Muscle layer of duodenum (tissue), 2 donors: ENCODE measurements at regions not wholly inside any gene's neighbourhood (a gene's known extent, or its start where the extent isn't known, plus 50 kb on each side); places are given as distances from the start of the nearest gene placed in this dataset.

Source experiments
- H3K27ac ChIP-seq: one replicate; pipeline ENCODE4 v1.7.0; 2013; ENCODE audit warnings: mild to moderate bottlenecking, low read length
- H3K27me3 ChIP-seq: one replicate; pipeline ENCODE4 v1.7.0; 2013; ENCODE audit warnings: low read depth, mild to moderate bottlenecking, control low read depth, low read length
- H3K36me3 ChIP-seq, 2 donors: one replicate each; pipeline ENCODE4 v1.7.0; 2013; ENCODE audit warnings: low read length in 2 of 2, control low read depth in 1 of 2, mild to moderate bottlenecking in 1 of 2; ENCODE audit not compliant: insufficient read depth in 2 of 2, control insufficient read depth in 1 of 2
- H3K4me1 ChIP-seq, 2 donors: one replicate each; pipeline ENCODE4 v1.7.0; 2013; ENCODE audit warnings: low read length in 2 of 2, mild to moderate bottlenecking in 2 of 2, control low read depth in 1 of 2, moderate library complexity in 1 of 2; ENCODE audit not compliant: insufficient read depth in 2 of 2, control insufficient read depth in 1 of 2
- H3K4me3 ChIP-seq, 2 donors: one replicate each; pipeline ENCODE4 v1.7.0; 2013; ENCODE audit warnings: low read length in 2 of 2, low read depth in 1 of 2, mild to moderate bottlenecking in 1 of 2
- H3K9me3 ChIP-seq, 2 donors: one replicate each; pipeline ENCODE4 v1.7.0; 2013; ENCODE audit warnings: low read length in 2 of 2, control low read depth in 1 of 2, mild to moderate bottlenecking in 1 of 2; ENCODE audit not compliant: control insufficient read depth in 1 of 2
- donor health status: healthy.

GRCh38 chr5:10839916-10840599 is 79.0 kb upstream of the DAP start:
- Histone ChIP-seq H3K27ac (no peak overlapping the region), H3K4me3 (no peak overlapping the region), H3K27me3 (no peaks in the 10 kb centered on the region), H3K9me3 (no peaks in the 10 kb centered on the region), H3K36me3 (no peaks in the 10 kb centered on the region), H3K4me1 (no peaks in the 10 kb centered on the region)

- Histone ChIP-seq H3K9me3 (no peaks in the 10 kb centered on the region), H3K27me3 (no peaks in the 10 kb centered on the region), H3K4me3 (no peak overlapping the region), H3K27ac (no peak overlapping the region), H3K4me1 (no peaks in the 10 kb centered on the region), H3K36me3 (no peaks in the 10 kb centered on the region)
Observed at GRCh38 chr5:10839118-10839517, 78.1 kb upstream of the DAP start.

DNA sequence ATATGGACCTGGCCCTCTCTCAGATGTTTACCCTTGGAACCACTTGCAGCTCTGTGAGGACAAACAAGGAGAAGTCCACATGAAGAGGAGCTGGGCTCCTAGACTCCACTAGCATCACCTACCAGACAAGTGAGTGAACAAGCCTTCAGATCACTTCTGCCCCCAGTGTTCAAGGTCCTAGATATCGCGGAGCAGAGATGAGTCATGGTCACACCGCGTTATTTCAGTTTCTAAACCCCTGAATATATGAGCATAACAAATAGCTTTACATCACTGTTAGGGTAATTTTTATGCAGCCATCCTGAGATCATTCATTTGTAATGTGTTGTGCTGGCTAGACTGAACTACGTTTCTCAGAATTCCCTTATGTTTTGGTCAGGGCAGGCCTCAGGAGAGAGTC is 77.0 kb upstream of the DAP start:
- H3K36me3 ChIP-seq, result no peaks in the 10 kb centered on the region
- no peaks in the 10 kb centered on the region for H3K27me3 ChIP-seq

DNA sequence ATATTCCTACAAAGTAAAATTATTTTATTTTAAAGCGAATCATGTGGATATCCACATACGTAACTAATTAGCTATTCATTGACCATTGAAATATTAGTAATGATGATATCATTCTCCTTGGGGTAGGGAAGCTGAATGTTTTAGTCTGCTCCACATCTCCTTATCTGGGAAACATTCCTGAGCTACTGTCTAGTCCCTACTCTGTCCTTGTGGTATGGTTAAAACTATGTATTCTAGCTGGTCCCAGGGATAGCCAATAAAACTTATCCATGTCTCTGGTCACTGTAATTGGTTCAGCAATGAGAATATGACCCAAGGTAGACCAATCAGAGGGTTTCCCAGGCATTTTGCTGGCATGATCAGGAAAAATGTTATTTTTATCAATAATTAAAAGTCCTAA is 76.0 kb upstream of the DAP start:
- Histone ChIP-seq H3K27me3 (no peaks in the 10 kb centered on the region), H3K27ac (no peak overlapping the region), H3K36me3 (no peaks in the 10 kb centered on the region), H3K9me3 (no peaks in the 10 kb centered on the region), H3K4me3 (no peak overlapping the region), H3K4me1 (peaks cover 0 to 5% of the 10 kb centered on the region in 2 donors)

More for the DNA sequence above, 77.0 kb upstream of the DAP start:
- Histone ChIP-seq H3K4me3 (no peak overlapping the region), H3K4me1 (no peaks in the 10 kb centered on the region), H3K9me3 (no peaks in the 10 kb centered on the region), H3K27ac (no peak overlapping the region)

DNA sequence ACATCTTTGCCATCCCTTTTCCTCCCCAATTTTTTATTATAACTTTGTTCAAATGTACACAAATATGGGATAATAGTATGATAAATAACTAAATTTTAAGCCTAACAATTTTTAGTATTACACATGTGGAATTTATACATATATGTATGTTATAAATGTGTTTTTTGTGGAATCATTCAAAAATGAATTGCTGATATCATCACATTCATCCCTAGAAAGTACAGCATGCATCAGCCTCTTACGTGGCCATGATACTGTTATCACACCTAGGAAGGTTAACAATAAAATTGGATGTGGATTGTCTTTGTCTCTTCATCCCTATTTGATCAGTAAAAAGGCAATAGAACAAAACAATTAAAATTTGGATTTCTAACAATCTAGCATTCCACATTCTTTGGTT is 73.7 kb upstream of the DAP start:
- Histone ChIP-seq H3K4me1 (peaks cover 0 to 10% of the 10 kb centered on the region in 2 donors), H3K9me3 (no peaks in the 10 kb centered on the region), H3K27me3 (no peaks in the 10 kb centered on the region), H3K27ac (no peak overlapping the region), H3K4me3 (no peak overlapping the region), H3K36me3 (no peaks in the 10 kb centered on the region)

GRCh38 chr5:10832987-10833386 is 72.0 kb upstream of the DAP start:
- Histone ChIP-seq H3K4me3 (no peak overlapping the region), H3K9me3 (no peaks in the 10 kb centered on the region), H3K36me3 (no peaks in the 10 kb centered on the region), H3K4me1 (peaks cover 0 to 10% of the 10 kb centered on the region in 2 donors), H3K27ac (no peak overlapping the region), H3K27me3 (no peaks in the 10 kb centered on the region)

DNA sequence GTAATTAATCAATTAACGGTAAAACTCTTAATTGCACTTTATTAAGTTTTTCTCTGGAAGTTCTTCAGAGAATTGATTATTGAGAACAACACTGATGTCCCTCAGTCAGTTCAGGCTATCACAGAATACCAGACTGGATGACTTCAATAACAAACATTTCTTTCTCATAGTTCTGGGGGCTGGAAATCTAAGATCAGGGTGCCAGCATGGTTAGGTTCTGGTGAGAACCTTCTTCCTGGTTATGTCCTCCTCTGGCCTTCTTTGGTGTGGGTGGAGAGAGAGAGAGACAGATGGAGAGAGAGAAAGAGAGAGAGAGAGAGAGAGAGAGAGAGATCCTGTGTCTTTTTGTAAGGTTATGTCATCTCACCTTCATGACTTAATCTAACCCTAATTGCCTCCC is 71.4 kb upstream of the DAP start:
- no peak overlapping the region for H3K4me3 ChIP-seq
- H3K27ac ChIP-seq, result no peak overlapping the region
- peaks cover 0 to 10% of the 10 kb centered on the region in 2 donors for H3K4me1 ChIP-seq
- no peaks in the 10 kb centered on the region for H3K27me3 ChIP-seq
- no peaks in the 10 kb centered on the region for H3K9me3 ChIP-seq
- no peaks in the 10 kb centered on the region for H3K36me3 ChIP-seq

- H3K27me3 ChIP-seq, result no peaks in the 10 kb centered on the region
- no peak overlapping the region for H3K4me3 ChIP-seq
- H3K4me1 ChIP-seq, result peaks cover 0 to 10% of the 10 kb centered on the region in 2 donors
- H3K27ac ChIP-seq, result no peak overlapping the region
- H3K36me3 ChIP-seq, result no peaks in the 10 kb centered on the region
- H3K9me3 ChIP-seq, result no peaks in the 10 kb centered on the region
Observed at GRCh38 chr5:10831419-10831818, 70.4 kb upstream of the DAP start.

DNA sequence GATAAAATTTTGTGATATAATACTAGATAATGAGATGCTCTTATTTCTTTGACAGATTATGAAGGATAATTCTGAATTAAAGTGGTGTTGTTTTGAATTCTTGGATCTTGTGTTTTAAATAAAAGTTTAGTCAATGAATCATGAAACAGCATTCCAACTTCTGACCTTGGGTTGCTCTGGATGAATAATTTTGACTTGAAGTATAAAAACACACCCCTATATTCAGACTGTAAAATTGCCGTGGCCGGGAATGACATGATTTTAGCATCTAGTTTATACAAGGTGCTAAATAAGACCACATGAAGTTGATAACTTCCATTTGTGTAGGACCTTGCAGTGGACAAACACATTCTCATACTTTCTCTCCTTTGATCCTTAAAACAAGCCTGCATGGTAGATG is 67.2 kb upstream of the DAP start:
- H3K36me3 ChIP-seq, result no peaks in the 10 kb centered on the region
- H3K4me3 ChIP-seq, result no peak overlapping the region
- peaks cover 0 to 10% of the 10 kb centered on the region in 2 donors for H3K4me1 ChIP-seq
- no peaks in the 10 kb centered on the region for H3K9me3 ChIP-seq
- no peak overlapping the region for H3K27ac ChIP-seq
- no peaks in the 10 kb centered on the region for H3K27me3 ChIP-seq

- H3K36me3 ChIP-seq, result no peaks in the 10 kb centered on the region
- H3K4me1 ChIP-seq, result peaks cover 0 to 10% of the 10 kb centered on the region in 2 donors
- H3K4me3 ChIP-seq, result no peak overlapping the region
- H3K27ac ChIP-seq, result no peak overlapping the region
- no peaks in the 10 kb centered on the region for H3K9me3 ChIP-seq
- no peaks in the 10 kb centered on the region for H3K27me3 ChIP-seq
Observed at GRCh38 chr5:10827571-10827970, 66.5 kb upstream of the DAP start.

GRCh38 chr5:10826971-10827370 is 65.9 kb upstream of the DAP start:
- Histone ChIP-seq H3K9me3 (no peaks in the 10 kb centered on the region), H3K27ac (no peak overlapping the region), H3K4me3 (no peak overlapping the region), H3K27me3 (no peaks in the 10 kb centered on the region), H3K4me1 (peaks cover 0 to 5% of the 10 kb centered on the region in 2 donors), H3K36me3 (no peaks in the 10 kb centered on the region)
